CD8-positive, alpha-beta memory T cell (primary cell): ENCODE measurements at regions not wholly inside any gene's neighbourhood (a gene's known extent, or its start where the extent isn't known, plus 50 kb on each side); places are given as distances from the start of the nearest gene placed in this dataset.
"Not testable (repeated sequence)": the region's sequence is repeated elsewhere in the genome, so short reads cannot be mapped to it uniquely, and the experiment has no call there.

Source experiments
- CTCF ChIA-PET: fragments of 350-600 bp; sonication (Branson Sonifier 250); formaldehyde crosslinking; loops from one replicate; lab custom pipeline; 2021; ENCODE audit warnings: antibody characterized with exemption; lab: Charles Lee
- POLR2A ChIA-PET: fragments of 350-600 bp; sonication (Branson Sonifier 250); formaldehyde crosslinking; loops from one replicate; lab custom pipeline; 2021; ENCODE audit warnings: antibody characterized with exemption; lab: Charles Lee
- DNase-seq, 5 donors: peaks; one replicate each; pipeline versions ENCODE4 v3.0.0 to v3.0.0-alpha.2; 2020 to 2022; ENCODE audit warnings: mixed read lengths in 1 of 5
- H3K27ac ChIP-seq: one replicate; pipeline ENCODE4 v1.7.0; 2013; ENCODE audit warnings: low read depth, mild to moderate bottlenecking, low read length, moderate library complexity
- H3K27me3 ChIP-seq: 2 replicates; pipeline ENCODE4 v1.7.0; 2013; ENCODE audit warnings: low read length, mild to moderate bottlenecking; ENCODE audit not compliant: insufficient read depth, poor library complexity, severe bottlenecking
- H3K36me3 ChIP-seq: 2 replicates; pipeline ENCODE4 v1.7.0; 2013; ENCODE audit warnings: mild to moderate bottlenecking, low read length, moderate library complexity; ENCODE audit not compliant: insufficient read depth
- H3K4me1 ChIP-seq: 2 replicates; pipeline ENCODE4 v1.7.0; 2013; ENCODE audit warnings: mild to moderate bottlenecking, low read length, moderate library complexity; ENCODE audit not compliant: insufficient read depth
- H3K4me3 ChIP-seq: 2 replicates; pipeline ENCODE4 v1.7.0; 2013; ENCODE audit warnings: mild to moderate bottlenecking, low read length
- H3K9me3 ChIP-seq: 2 replicates; pipeline ENCODE4 v1.7.0; 2013; ENCODE audit warnings: mild to moderate bottlenecking, low read length
- H3K27ac Mint-ChIP-seq, 8 donors: one replicate each; pipeline ENCODE4 v1.8.0; 2020 to 2021; ENCODE audit warnings: mixed read lengths in 8 of 8, mild to moderate bottlenecking in 6 of 8, inconsistent platforms in 3 of 8, moderate library complexity in 3 of 8
- H3K27me3 Mint-ChIP-seq, 2 donors: one replicate each; pipeline ENCODE4 v1.8.0; 2020 to 2021; ENCODE audit warnings: mixed read lengths in 2 of 2, mild to moderate bottlenecking in 1 of 2, moderate library complexity in 1 of 2
- H3K36me3 Mint-ChIP-seq, 3 donors: one replicate each; pipeline ENCODE4 v1.8.0; 2020 to 2021; ENCODE audit warnings: mixed read lengths in 3 of 3, inconsistent platforms in 1 of 3, mild to moderate bottlenecking in 1 of 3
- H3K4me1 Mint-ChIP-seq, 3 donors: one replicate each; pipeline ENCODE4 v1.8.0; 2020 to 2021; ENCODE audit warnings: mixed read lengths in 3 of 3, inconsistent platforms in 1 of 3, mild to moderate bottlenecking in 1 of 3
- H3K4me3 Mint-ChIP-seq, 7 donors: one replicate each; pipeline ENCODE4 v1.8.0; 2020 to 2021; ENCODE audit warnings: mixed read lengths in 7 of 7, mild to moderate bottlenecking in 6 of 7, moderate library complexity in 4 of 7, inconsistent platforms in 2 of 7
- H3K9me3 Mint-ChIP-seq, 5 donors: one replicate each; pipeline ENCODE4 v1.8.0; 2020 to 2022; ENCODE audit warnings: mixed read lengths in 5 of 5, mild to moderate bottlenecking in 3 of 5, moderate library complexity in 2 of 5, inconsistent platforms in 1 of 5

DNA sequence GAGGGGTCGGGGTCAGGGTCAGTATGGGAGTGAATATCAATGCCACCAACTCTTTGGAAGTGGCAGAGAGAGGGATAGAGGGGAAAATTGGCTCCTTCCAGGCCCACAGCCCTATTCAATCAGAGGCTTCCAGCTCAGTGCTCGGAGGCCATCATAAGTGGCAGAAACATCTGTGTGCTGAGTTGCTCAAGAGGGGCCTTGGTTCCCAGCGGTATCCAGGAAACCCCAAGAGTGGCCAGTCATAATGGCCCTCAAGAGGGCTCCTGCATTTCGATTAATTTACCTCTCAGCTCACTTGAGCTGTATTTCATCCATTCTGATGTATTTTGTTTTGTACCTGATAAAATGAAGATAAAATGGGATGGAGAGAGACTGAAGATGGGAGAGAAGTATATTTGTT, 154.3 kb upstream of the EOLA2 start:
- H3K9me3 ChIP-seq, result no peaks in the 10 kb centered on the region
- POLR2A ChIA-PET, result no interaction called here
- CTCF ChIA-PET, result no interaction called here
- no peaks in the 10 kb centered on the region for H3K27me3 ChIP-seq
- Mint-ChIP-seq H3K4me1 (no peaks in the 10 kb centered on the region), H3K9me3 (no peaks in the 10 kb centered on the region), H3K4me3 (no peak overlapping the region), H3K27me3 (peaks cover 0 to 6% of the 10 kb centered on the region in 2 donors), H3K27ac (no peak overlapping the region), H3K36me3 (no peaks in the 10 kb centered on the region)
- H3K4me1 ChIP-seq, result no peaks in the 10 kb centered on the region
- no peak for DNase-seq
- H3K36me3 ChIP-seq, result no peaks in the 10 kb centered on the region
- H3K27ac ChIP-seq, result no peak overlapping the region
- no peak overlapping the region for H3K4me3 ChIP-seq

DNA sequence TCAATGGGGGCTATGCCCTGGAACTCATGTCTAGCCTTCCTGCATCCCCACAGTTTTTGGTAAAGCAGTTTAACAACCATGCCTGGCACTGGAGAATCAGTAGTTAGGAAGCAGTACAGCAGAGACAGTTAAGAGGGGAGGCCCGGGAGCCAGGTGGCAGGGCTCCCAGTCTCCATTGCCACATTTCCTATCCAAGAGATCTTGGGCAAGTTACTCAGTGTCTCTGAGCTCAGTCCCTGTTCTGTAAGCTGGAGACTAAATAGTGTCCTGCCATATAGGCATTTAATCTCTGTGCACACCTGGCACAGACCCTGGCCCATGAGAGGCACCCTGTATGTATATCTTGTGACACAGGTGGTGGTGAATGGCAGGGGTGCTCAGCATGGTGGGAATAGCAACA, 156.1 kb upstream of the EOLA2 start:
- Histone ChIP-seq H3K36me3 (no peaks in the 10 kb centered on the region), H3K27ac (no peak overlapping the region), H3K27me3 (no peaks in the 10 kb centered on the region), H3K4me1 (no peaks in the 10 kb centered on the region), H3K9me3 (no peaks in the 10 kb centered on the region), H3K4me3 (no peak overlapping the region)
- Mint-ChIP-seq H3K9me3 (no peaks in the 10 kb centered on the region), H3K27ac (no peak overlapping the region), H3K4me1 (no peaks in the 10 kb centered on the region), H3K36me3 (no peaks in the 10 kb centered on the region), H3K27me3 (peaks cover 0 to 6% of the 10 kb centered on the region in 2 donors), H3K4me3 (no peak overlapping the region)
- DNase-seq, result no peak
- ChIA-PET CTCF (no interaction called here), POLR2A (no interaction called here)

DNA sequence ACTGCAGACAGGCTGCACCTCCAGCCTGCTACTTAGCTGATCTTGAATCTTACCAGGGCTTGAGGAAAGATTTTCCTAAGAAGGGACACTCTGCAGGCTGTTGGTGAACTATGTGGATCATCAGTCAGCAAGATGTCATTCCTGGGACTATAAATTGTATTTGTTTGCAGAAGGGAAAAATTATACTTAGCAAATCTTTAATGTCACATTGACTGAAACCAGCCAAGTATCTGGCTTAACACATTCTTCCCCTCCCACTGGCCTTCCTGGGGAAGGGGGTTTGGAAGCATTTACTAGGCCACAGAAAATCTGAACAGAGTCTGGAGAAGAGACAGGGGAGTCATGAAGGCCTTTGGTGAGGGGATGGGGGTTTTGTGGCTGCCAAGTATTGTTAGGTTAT, 156.7 kb upstream of the EOLA2 start:
- no peak overlapping the region for H3K4me3 Mint-ChIP-seq
- no peak overlapping the region for H3K27ac Mint-ChIP-seq

DNA sequence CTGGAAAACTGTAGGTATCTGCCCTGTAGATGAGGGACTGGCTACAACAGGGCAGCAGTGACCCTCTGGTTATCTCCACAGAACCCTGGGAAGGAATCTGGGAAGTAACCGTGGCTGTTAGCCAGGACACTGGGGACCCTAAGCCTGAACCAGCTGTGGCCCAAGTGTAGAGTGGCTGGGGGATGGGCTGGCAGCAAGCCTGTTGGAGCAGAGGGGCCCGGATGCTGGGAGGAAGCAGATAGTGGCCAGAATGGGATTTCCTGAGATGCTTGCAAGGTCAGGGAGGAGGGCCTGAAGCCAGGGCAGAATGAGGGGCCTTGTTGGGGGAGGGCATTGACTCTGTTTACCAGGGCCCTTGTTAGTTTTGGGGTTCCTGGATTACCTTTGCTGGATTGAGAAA, 161.0 kb upstream of the EOLA2 start:
- POLR2A ChIA-PET, result no interaction called here
- no peak for DNase-seq
- no peak overlapping the region for H3K27ac ChIP-seq
- no peaks in the 10 kb centered on the region for H3K4me1 Mint-ChIP-seq
- no peaks in the 10 kb centered on the region for H3K36me3 Mint-ChIP-seq
- H3K27me3 ChIP-seq, result no peaks in the 10 kb centered on the region
- H3K27me3 Mint-ChIP-seq, result no peaks in the 10 kb centered on the region
- H3K9me3 Mint-ChIP-seq, result no peaks in the 10 kb centered on the region
- no peaks in the 10 kb centered on the region for H3K36me3 ChIP-seq
- no peak overlapping the region for H3K4me3 Mint-ChIP-seq
- CTCF ChIA-PET, result no interaction called here
- H3K4me3 ChIP-seq, result no peak overlapping the region
- no peaks in the 10 kb centered on the region for H3K9me3 ChIP-seq
- no peaks in the 10 kb centered on the region for H3K4me1 ChIP-seq
- H3K27ac Mint-ChIP-seq, result no peak overlapping the region

More for the DNA sequence above, 156.7 kb upstream of the EOLA2 start:
- Mint-ChIP-seq H3K9me3 (no peaks in the 10 kb centered on the region), H3K36me3 (no peaks in the 10 kb centered on the region), H3K27me3 (peaks cover 0 to 5% of the 10 kb centered on the region in 2 donors), H3K4me1 (no peaks in the 10 kb centered on the region)
- ChIA-PET POLR2A (no interaction called here), CTCF (no interaction called here)
- H3K27ac ChIP-seq, result no peak overlapping the region
- DNase-seq, result no peak
- H3K4me3 ChIP-seq, result no peak overlapping the region
- no peaks in the 10 kb centered on the region for H3K9me3 ChIP-seq
- H3K36me3 ChIP-seq, result no peaks in the 10 kb centered on the region
- H3K27me3 ChIP-seq, result no peaks in the 10 kb centered on the region
- H3K4me1 ChIP-seq, result no peaks in the 10 kb centered on the region

DNA sequence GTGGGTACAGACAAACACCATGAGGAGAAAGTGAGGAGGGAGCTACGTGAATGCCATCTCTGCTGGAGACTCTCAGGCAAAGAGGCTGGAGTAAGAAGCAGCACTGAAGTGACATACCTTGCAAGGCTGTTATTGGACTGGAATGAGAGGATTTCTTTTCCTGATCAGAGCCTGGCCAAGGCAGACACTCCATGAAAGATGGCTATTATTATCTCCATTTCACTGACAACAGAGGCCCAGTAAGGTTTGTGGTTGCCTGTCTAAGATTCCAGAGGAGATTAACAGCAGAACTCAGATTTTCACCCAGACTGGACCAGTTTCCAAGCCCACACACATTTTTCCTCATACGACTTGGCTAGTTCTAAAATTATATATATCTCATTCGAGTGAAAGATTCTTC, 162.0 kb upstream of the EOLA2 start:
- CTCF ChIA-PET, result no interaction called here

DNA sequence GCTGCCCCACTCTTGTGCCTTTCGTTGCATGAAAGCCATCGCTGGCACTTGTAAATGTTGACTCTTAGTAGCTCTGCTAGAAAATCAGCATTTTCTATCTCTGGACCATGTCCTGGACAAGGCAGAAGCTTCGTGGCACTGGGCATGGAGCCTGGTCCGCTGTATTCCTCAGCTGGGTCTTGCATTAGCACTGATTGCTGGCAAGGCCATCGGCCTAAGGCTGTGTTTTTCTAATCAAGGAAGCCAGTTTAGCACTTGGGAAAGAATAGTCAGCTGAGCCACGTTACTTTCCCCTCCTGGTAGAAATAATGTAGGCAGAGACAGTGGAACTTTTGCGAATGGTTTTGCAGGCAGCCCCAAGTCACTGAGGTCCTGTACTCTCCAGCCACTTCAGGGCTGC, 180.2 kb upstream of the EOLA2 start:
- no peak overlapping the region for H3K4me3 ChIP-seq
- H3K9me3 ChIP-seq, result no peaks in the 10 kb centered on the region
- Mint-ChIP-seq H3K9me3 (no peaks in the 10 kb centered on the region), H3K4me1 (no peaks in the 10 kb centered on the region), H3K27me3 (peaks cover 23 to 24% of the 10 kb centered on the region in 2 donors), H3K27ac (no peak overlapping the region), H3K4me3 (no peak overlapping the region), H3K36me3 (no peaks in the 10 kb centered on the region)
- H3K27me3 ChIP-seq, result no peaks in the 10 kb centered on the region
- no peak for DNase-seq
- CTCF ChIA-PET, result no interaction called here
- POLR2A ChIA-PET, result no interaction called here
- no peaks in the 10 kb centered on the region for H3K4me1 ChIP-seq
- no peak overlapping the region for H3K27ac ChIP-seq
- no peaks in the 10 kb centered on the region for H3K36me3 ChIP-seq

More for the DNA sequence above, 162.0 kb upstream of the EOLA2 start:
- no peak overlapping the region for H3K4me3 ChIP-seq
- no peak overlapping the region for H3K4me3 Mint-ChIP-seq
- POLR2A ChIA-PET, result no interaction called here
- no peaks in the 10 kb centered on the region for H3K27me3 Mint-ChIP-seq
- H3K4me1 Mint-ChIP-seq, result no peaks in the 10 kb centered on the region
- H3K27ac ChIP-seq, result no peak overlapping the region
- no peaks in the 10 kb centered on the region for H3K9me3 ChIP-seq
- H3K36me3 ChIP-seq, result no peaks in the 10 kb centered on the region
- no peaks in the 10 kb centered on the region for H3K27me3 ChIP-seq
- no peaks in the 10 kb centered on the region for H3K9me3 Mint-ChIP-seq
- no peaks in the 10 kb centered on the region for H3K4me1 ChIP-seq
- DNase-seq, result no peak
- no peak overlapping the region for H3K27ac Mint-ChIP-seq
- no peaks in the 10 kb centered on the region for H3K36me3 Mint-ChIP-seq

DNA sequence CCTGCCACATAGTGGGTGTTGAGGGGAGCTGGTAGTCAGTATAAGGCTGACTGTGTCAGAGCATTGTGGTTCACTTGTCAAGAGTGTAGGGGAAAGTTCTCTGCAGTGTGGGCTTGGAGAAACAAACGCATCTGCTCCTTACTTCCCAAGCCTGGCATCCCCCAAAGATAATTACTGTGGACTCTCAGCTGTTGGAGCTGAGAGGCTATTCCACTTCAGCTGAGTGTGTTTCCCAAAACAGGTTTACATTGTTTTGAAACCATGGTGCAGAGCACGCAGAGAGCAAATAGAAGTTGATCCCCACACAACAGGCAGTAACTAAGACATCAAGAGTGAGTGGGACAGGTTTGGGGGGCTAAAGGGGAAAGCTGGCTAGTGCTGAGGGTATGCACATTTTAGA, 181.0 kb upstream of the EOLA2 start:
- no peak for DNase-seq
- Mint-ChIP-seq H3K4me3 (no peak overlapping the region), H3K4me1 (no peaks in the 10 kb centered on the region), H3K27me3 (peaks cover 22 to 25% of the 10 kb centered on the region in 2 donors), H3K27ac (no peak overlapping the region), H3K9me3 (no peaks in the 10 kb centered on the region), H3K36me3 (no peaks in the 10 kb centered on the region)
- Histone ChIP-seq H3K27ac (no peak overlapping the region), H3K9me3 (no peaks in the 10 kb centered on the region), H3K36me3 (no peaks in the 10 kb centered on the region), H3K27me3 (no peaks in the 10 kb centered on the region), H3K4me3 (no peak overlapping the region), H3K4me1 (no peaks in the 10 kb centered on the region)
- ChIA-PET CTCF (no interaction called here), POLR2A (no interaction called here)

DNA sequence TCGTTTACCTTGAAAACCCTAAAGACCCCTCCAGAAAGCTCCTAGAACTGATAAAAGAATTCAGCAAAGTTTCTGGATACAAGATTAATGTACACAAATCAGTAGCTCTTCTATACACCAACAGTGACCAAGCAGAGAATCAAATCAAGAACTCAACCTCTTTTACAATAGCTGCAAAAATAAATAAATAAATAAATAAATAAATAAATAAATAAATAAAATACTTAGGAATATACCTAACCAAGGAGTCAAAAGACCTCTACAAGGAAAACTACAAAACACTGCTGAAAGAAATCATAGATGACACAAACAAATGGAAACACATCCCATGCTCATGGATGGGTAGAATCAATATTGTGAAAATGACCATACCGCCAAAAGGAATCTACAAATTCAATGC, 186.8 kb upstream of the EOLA2 start:
- H3K27me3 ChIP-seq, H3K27ac ChIP-seq, H3K4me3 ChIP-seq, H3K36me3 ChIP-seq, POLR2A ChIA-PET, H3K36me3 Mint-ChIP-seq, CTCF ChIA-PET, H3K27ac Mint-ChIP-seq, H3K4me1 Mint-ChIP-seq, H3K4me1 ChIP-seq, H3K9me3 Mint-ChIP-seq, H3K9me3 ChIP-seq, H3K4me3 Mint-ChIP-seq, DNase-seq: not testable (repeated sequence)
- H3K27me3 Mint-ChIP-seq, result peaks cover 11% of the 10 kb centered on the region in 2 donors

DNA sequence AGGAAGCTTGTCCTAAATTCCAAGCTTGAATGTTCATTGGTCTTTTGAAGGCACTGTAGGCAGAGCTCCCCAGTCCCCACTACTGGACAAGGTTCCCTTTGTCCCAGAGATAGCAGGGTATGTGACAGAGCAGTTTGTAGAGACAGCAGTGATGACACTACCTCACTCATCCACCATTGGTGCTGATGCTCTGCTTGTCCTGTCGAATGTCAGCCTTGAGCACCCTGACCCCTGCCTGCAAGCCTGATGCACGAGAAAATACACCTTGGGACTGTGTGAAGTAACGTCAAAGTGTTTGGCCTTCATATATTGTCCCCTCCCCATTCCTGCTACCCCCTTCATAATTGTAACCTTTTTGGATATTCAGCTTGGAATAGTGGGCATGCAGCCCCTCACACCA, 188.9 kb upstream of the EOLA2 start:
- Mint-ChIP-seq H3K9me3 (peaks cover 0 to 2% (median 0%) of the 10 kb centered on the region in 5 donors), H3K27ac (no peak overlapping the region), H3K36me3 (no peaks in the 10 kb centered on the region), H3K4me3 (no peak overlapping the region), H3K4me1 (no peaks in the 10 kb centered on the region), H3K27me3 (peaks cover 3 to 6% of the 10 kb centered on the region in 2 donors)
- ChIA-PET CTCF (no interaction called here), POLR2A (no interaction called here)
- Histone ChIP-seq H3K9me3 (no peaks in the 10 kb centered on the region), H3K36me3 (no peaks in the 10 kb centered on the region), H3K4me1 (no peaks in the 10 kb centered on the region), H3K27ac (no peak overlapping the region), H3K27me3 (no peaks in the 10 kb centered on the region), H3K4me3 (no peak overlapping the region)
- DNase-seq, result no peak
